ENCODE measurements at regions not wholly inside any gene's neighbourhood (a gene's known extent, or its start where the extent isn't known, plus 50 kb on each side); places are given as distances from the start of the nearest gene placed in this dataset.

GRCh38 chr3:5634411-5634810 is 446.9 kb downstream of the EDEM1 start:
- Histone ChIP-seq H3K27me3 (no peaks in the 10 kb centered on the region), H3K4me3 (no peak overlapping the region), H3K4me1 (no peaks in the 10 kb centered on the region), H3K9me3 (peaks cover 0 to 6% (median 3%) of the 10 kb centered on the region in 4 donors), H3K36me3 (no peaks in the 10 kb centered on the region), H3K27ac (no peak overlapping the region)
- no peak for TF ChIP-seq EP300 (IDR thresholded peaks at IDR 0.05)
- TF ChIP-seq CTCF (IDR thresholded peaks at IDR 0.05) = no peak
- TF ChIP-seq POLR2AphosphoS5 (IDR thresholded peaks at IDR 0.05) = no peak
- ATAC-seq (ENCODE audit: low FRiP score in 2 of 2) (no peak), DNase-seq (no peak)
- 78 to 81% methylated on average over 6 of the region's 6 CpGs for WGBS, 2 donors

- TF ChIP-seq CTCF (IDR thresholded peaks at IDR 0.05) = no peak
- TF ChIP-seq EP300 (IDR thresholded peaks at IDR 0.05) = no peak
- TF ChIP-seq POLR2AphosphoS5 (IDR thresholded peaks at IDR 0.05) = no peak
- TF ChIP-seq POLR2A (IDR thresholded peaks at IDR 0.05) = no peak
- H3K27me3 ChIP-seq = no peaks in the 10 kb centered on the region
- H3K4me3 ChIP-seq = no peak overlapping the region
- 58 to 85% methylated on average over 2 of the region's 2 CpGs for WGBS, 2 donors
- ATAC-seq (ENCODE audit: low FRiP score in 2 of 2) (no peak), DNase-seq (no peak)
- peaks cover 0 to 6% (median 3%) of the 10 kb centered on the region in 4 donors for H3K9me3 ChIP-seq
- H3K27ac ChIP-seq = no peak overlapping the region
- no peaks in the 10 kb centered on the region for H3K4me1 ChIP-seq
- H3K36me3 ChIP-seq = no peaks in the 10 kb centered on the region
Observed at GRCh38 chr3:5635746-5636145, 448.2 kb downstream of the EDEM1 start.

DNA sequence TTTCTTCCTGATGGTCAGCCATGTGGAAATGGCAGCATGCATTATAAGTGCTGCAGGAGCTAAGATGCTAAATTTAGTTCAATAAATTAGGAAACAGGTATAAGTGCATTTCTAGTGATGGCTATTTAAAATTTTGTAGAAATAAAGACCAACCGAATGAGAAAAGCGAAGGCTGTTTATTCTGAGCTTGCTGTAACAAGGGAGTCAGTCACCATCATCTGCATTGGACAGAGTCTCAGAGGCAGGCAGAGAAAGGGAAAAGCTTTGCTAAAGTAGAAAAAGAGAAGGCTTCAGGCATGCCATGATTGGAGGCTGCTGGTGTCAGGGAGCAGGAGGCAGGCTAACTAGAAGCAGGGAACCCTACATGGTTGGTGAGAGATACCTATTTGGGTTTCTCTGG is 451.0 kb downstream of the EDEM1 start:
- no peak for TF ChIP-seq POLR2AphosphoS5 (IDR thresholded peaks at IDR 0.05)
- TF ChIP-seq EP300 (IDR thresholded peaks at IDR 0.05) = no peak
- no peak for TF ChIP-seq POLR2A (IDR thresholded peaks at IDR 0.05)
- no peak for TF ChIP-seq CTCF (IDR thresholded peaks at IDR 0.05)
- no peak overlapping the region for H3K27ac ChIP-seq
- H3K4me1 ChIP-seq = no peaks in the 10 kb centered on the region
- H3K27me3 ChIP-seq = no peaks in the 10 kb centered on the region
- H3K9me3 ChIP-seq = peaks cover 0 to 6% (median 3%) of the 10 kb centered on the region in 4 donors
- DNase-seq = no peak
- H3K36me3 ChIP-seq = no peaks in the 10 kb centered on the region
- WGBS, 2 donors = 94 to 96% methylated on average over 2 of the region's 2 CpGs
- H3K4me3 ChIP-seq = no peak overlapping the region
- ATAC-seq (ENCODE audit: low FRiP score in 2 of 2) = no peak

GRCh38 chr3:5644773-5645670 is 457.5 kb downstream of the EDEM1 start:
- DNase-seq = no peak
- Histone ChIP-seq H3K4me1 (no peaks in the 10 kb centered on the region), H3K9me3 (no peaks in the 10 kb centered on the region), H3K4me3 (no peak overlapping the region), H3K27ac (no peak overlapping the region), H3K27me3 (no peaks in the 10 kb centered on the region), H3K36me3 (no peaks in the 10 kb centered on the region)
- ATAC-seq (ENCODE audit: low FRiP score in 2 of 2) = no peak
- 60 to 64% methylated on average over 7 of the region's 7 CpGs for WGBS, 2 donors
- TF ChIP-seq CTCF (IDR thresholded peaks at IDR 0.05) = no peak
- TF ChIP-seq POLR2AphosphoS5 (IDR thresholded peaks at IDR 0.05) = no peak
- no peak for TF ChIP-seq POLR2A (IDR thresholded peaks at IDR 0.05)
- TF ChIP-seq EP300 (IDR thresholded peaks at IDR 0.05) = no peak
